HG03439 (cell line): ENCODE measurements at regions not wholly inside any gene's neighbourhood (a gene's known extent, or its start where the extent isn't known, plus 50 kb on each side); places are given as distances from the start of the nearest gene placed in this dataset.

Experiments
- ATAC-seq: cut with Tn5 transposase; IDR thresholded peaks from one replicate; pipeline ENCODE4 v1.9.1; 2021; ENCODE audit warnings: mild to moderate bottlenecking, moderate library complexity; ENCODE audit not compliant: unreplicated experiment

DNA sequence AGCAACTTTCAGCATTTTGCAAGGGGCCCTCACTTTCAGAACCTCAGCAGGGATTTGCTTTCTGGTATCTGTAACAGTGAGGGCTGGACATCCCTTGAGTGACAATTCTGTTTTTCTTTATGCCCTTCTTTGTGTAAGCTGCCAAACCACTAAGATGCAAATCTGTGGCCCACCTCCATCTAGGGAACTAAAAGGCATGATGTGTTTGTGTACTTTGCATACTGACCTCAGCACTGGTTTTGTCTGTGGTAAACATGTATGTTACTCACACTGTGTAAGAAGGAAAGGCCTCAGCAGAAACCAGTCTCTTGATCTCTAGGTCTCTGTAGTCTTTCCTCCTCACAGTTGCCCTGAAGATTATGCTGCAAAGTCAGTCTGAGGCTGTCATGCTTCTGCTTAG is 396.6 kb upstream of the DYNLRB2 start:
- ATAC-seq: peak; percentile 99

DNA sequence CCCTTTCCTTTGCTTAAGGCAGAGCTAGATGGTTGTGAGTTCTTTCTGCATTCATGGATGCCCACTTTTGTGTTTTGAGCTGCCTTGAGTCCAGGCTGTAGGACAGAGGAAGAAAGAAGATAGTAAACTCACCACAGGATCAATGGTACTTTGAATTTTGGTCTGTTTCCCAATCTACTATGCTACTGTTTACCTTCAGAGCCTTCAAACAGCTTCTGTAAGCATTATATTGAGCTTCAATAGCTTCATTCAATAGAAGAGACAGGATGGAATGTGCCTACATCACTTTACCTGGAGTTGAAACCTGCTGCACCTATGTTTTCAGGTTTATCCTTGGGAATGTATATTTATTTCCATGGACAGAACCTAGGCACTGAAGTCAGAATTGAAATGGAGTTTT is 397.9 kb upstream of the DYNLRB2 start:
- no peak for ATAC-seq

DNA sequence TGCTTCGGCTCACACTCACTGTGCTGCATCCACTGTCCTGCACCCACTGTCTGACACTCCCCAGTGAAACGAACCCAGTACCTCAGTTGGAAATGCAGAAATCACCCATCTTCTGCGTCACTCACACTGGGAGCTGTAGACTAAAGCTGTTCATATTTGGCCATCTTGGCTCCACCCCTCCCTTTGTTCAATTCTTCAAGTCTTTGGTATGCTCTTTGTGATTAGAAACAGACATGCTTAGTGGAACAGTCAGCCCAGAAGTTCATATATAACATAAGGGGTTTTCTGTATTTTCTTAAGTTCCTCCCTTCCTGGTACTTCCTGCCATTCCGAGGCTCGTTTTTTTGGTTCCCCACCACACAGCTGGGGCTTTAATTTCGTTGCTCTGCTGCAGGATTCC is 398.5 kb upstream of the DYNLRB2 start:
- no peak for ATAC-seq

DNA sequence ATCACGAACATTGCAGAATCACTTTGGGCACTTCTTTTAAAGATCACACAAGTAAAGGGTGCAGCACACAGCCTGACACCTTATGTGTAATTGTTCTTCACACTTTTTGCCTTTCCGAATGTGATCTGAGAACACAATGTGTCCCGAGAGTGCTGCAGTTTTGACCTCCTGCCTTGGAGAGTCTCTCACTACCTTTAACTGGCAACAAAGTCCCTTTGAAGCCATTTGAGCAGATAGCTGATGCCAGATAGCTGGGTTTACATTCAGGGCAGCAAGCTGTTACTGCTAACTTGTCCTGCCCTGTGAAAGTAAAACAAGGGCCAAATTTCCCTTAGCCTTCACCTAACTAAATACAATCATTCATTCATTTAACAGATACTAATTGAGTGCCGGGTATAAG is 411.0 kb upstream of the DYNLRB2 start:
- no peak for ATAC-seq

DNA sequence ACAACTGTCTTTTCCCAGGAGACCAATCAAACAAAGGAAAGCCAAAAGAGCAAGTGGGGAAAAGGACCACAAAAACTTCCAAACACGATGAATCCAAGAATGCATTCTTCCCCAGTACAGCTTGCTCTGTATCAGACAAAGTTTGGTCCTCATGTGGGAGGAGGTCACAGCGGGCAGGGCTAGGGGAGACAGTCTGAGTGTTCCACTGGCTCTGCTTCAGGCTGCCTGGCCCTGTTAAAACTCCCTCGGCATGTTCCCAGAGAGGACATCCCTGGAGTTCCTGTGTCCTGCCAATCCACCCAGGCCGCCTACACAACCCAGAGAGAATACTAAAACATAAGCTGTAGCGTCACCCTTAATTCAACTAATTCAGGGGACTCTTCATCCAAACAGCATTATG is 415.1 kb upstream of the DYNLRB2 start:
- no peak for ATAC-seq

DNA sequence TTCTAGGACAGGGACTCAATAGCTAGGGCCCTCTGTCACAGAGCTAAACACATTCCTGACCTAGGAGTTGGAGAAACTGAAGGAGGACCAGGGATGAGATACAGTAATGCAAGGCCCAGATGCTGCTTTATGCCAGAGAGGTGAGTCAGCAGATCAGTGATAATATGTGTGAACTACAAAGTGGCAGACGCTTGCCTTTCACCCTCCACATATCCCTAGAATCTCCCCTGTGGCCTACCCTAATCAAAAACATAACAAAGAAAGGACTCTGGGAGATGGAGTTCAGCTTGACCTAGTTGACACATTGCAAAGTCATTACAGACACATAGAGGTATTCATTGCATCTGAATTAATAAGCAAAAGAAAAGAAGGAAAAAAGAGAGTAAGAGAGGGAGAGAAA is 417.6 kb upstream of the DYNLRB2 start:
- no peak for ATAC-seq

DNA sequence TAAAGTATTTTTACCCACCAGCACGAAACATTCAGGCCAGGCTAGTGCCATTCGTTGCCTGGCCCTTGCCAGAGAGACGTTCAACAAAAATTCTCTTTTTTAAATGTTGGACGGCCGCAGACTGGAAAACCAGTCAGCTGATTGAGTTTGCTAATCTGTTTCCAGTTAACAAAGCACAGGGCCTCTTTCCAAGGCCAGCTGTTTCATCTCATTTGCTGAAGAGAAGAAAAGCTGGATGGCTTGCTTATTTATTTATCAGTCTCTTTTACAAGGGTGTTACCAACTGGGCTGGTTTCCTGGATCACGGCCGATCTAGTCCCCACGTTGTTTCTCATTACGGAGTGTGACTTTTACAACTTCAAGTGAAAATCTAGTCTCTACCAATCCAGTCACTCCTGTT is 418.7 kb upstream of the DYNLRB2 start:
- no peak for ATAC-seq

DNA sequence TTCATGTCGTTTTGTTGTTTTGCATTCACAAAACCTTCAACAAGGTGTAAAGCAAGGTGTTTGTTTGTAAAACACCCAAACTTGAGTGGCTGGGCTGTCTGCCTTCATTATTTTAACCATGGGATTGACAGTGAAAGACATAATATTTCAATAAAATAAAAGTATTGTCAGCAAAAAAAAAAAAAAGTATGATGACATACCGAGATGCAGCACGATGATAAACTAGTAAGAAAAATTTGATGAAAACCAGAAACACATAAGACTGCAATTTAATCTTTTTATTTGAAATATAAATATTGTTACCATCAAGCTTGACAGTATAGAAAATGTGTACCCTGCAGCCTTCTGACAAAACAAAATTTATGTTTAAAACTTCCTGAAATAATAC is 419.3 kb upstream of the DYNLRB2 start:
- no peak for ATAC-seq

DNA sequence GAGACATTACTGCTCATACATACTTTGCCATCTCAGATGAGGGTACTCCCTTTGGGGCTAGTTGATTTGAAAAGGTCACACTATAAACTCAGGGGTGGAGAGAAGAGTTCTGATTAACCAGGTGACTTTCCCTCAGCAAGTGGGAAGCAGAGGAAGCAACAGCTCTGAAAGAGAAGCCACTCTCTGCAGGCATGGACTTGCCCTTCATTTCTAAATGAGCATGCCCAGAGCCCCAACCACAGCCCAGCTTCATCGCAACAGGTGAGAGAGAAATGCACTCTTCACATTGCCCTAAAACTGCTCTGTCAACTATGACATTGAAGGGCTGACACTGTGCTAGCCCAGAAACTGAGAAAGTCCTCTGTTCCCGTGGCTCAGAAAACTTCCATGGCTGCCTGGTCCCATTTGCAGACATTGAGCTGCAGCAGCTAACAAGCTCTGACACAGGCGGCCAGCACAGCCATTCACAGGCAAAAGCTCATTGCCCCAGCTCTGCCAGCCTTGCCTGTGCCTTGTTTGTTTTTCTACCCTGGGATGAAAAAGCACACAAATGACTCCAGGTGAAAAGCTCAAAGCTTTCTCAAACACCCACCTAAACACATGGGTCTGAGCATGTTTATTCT is 419.8 kb upstream of the DYNLRB2 start:
- ATAC-seq: no peak

DNA sequence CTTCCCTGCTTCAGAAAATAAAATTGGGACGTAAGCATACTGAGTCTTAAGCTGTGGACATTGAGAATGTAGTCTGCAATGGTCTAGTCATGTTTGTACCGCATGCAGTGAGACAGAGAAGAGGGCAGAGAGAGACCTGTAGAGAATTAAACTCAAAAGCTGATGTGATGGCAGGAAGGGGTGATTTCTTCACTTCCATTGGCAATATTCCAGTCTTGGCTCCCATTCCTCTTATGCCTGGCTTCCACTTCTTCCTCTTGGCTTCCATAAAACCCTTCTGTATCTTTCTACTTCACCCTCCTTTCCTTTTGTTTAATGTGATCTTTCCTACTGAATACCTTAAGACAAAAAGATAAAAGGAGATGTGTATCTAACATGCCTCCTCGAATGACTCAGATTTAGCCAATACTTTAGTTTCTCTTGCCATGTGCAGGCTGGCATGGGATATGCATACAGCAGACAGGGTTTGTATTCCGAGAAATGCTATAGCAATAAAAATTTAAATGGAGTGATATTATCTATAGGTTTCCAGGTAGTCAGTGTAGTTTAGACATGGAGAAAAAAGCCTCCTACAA is 423.1 kb upstream of the DYNLRB2 start:
- ATAC-seq: no peak

DNA sequence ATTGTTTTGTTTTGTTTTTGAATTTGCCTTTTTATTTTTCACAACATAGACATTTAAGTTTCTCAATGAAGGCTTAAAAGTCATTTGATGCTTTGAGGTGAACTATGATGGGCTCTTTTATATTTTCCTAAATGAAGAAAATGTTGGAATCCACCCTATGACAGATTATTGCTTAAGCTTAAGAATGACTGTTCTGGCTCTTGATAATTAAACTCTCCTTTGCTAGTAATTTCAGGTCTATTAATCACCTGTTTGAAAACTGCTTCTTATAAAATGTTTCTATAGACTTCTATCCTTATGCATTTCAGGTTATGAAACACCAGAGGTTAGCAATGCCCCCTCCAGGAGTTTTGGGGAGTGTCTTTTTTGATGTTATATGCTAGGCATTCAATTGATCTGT is 424.1 kb upstream of the DYNLRB2 start:
- no peak for ATAC-seq

DNA sequence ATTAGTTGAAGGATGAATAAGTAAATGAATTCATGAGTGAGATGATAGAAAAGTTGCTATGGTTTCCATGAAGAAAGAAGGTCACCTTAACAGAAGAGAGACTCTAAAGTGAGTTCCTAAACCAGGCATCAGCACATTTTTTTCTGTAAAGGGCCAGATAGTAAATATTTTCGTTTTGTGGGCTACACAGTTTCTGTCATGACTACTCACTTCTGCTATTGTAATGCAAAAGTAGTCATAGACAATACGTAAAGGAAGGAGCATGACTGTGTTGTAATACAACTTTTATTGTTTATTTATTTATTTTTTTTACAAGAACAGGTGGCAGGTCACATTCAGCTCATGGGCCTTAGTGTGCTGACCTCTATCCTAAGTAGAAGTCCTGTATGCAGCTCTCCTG is 426.1 kb upstream of the DYNLRB2 start:
- no peak for ATAC-seq

DNA sequence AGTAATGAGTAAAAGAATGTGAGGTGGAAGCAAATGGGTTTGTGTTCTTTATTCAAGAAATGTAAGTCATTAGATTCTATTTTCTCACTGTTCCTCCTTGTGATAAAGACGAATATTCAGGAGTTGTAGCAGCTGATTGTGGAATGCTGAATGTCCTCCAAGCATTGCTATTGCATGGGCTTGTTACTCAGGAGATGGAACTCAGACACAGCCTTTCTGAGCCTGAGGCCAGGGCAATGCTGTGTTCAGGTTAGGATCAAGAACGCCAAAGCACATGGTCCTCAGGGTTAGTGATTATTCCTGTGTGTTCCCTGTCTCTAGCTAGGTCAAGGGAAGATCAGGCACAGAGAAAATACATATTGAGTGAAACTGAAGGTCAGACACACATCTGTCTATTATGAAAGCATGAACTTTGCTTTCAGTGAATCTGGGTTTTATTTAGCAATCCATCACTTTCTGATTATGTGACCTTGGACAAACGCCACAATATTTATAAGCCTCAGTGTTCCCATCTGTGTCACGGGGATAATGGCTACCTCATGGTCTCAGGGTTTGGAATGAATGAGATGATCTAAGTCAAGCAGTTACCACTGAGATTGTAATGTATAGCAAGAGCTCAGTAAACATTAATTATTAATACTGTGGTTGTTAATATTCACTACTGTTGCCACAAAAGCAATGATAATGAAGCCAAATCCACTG is 426.8 kb upstream of the DYNLRB2 start:
- no peak for ATAC-seq

DNA sequence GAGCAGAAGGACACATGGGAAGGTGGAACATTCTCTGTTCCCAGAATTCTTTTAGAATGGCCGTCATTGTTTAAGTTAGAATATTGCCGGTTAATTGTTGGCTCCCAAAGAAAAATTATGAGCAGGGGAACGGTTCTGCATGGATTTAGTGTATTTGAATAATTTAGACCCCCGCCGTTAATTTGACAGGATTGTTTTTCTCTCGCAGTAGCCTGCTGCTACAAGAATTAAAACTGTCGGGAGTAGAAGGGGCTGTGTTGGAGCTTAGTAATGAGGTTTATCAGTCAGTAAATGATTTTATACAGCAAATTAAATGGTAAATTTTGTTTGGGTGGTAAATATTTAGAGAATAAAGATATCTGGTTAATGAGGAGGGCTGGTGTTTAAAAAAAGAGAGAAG is 431.2 kb upstream of the DYNLRB2 start:
- no peak for ATAC-seq

DNA sequence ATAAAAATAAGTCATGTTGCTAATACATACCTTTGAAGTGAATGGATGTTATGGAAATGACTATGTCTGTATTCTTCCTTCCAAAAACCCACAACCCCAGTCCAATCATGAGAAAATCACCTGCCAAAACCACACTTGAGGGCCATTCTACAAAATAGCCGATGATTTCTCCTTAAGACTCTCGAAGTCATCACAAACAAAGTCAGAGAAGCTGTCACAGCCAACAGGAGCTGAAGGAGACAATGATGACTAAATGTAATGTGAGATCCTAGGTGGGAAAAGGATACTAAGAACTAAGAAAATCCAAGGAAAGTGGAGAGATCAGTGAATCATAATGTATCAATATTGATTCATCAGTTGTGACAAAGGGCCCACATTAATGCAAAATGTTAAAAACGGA is 432.9 kb upstream of the DYNLRB2 start:
- ATAC-seq: no peak

DNA sequence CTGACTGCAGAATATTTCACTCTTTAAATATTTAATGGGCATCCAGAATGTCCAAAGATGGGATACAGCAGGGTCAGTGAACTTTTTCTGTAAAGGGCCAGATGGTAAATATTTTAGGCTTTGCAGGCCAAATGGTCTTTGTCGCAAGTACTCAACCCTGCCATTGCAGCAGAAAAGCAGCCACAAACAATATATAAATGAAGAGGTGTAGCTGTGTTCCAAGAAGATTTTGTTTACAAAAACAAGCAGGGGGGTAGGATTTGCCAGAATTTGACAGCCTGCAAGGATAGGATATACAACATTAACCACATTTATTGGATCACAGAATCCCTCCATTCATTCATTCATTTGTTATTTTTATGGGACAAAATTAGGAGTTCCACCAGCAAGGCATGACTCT is 435.0 kb upstream of the DYNLRB2 start:
- no peak for ATAC-seq

DNA sequence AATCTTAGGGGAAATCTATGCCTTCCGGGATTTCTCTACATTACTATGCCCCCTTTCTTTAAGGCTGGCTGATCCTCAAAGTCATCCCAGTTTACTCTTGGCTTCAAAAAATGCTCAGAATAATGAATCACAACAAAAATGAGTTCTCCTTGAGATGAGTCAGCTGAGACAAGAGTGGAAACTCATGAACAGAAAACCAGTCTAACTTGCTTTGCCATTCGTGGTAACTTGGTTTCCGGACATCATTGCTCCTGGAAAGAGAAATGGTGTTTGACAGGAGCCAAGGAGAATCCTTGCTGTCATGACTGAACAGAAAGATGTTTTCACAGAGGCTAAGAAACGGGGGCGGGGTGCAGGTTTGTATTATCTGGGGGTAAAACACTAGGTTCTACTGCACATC is 435.6 kb upstream of the DYNLRB2 start:
- ATAC-seq: no peak

DNA sequence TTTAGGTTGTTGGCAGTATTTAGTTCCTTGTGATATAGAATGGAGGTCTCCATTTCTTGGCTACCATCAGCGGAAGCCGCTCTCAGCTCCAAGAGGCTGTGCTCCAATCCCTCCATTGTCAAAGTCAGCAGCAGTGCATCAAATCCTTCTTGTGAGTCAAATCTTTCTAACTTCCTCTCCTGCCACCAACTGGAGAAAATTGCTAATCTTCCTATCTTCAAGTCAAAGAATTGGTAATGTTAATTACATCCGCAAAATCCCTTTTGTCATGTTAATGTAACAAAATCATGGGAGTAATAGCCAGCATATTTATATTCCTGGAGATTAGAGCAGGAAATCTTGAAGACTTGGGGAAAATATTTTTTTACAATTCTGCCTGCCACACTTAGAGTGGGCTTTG is 436.4 kb upstream of the DYNLRB2 start:
- ATAC-seq: no peak

DNA sequence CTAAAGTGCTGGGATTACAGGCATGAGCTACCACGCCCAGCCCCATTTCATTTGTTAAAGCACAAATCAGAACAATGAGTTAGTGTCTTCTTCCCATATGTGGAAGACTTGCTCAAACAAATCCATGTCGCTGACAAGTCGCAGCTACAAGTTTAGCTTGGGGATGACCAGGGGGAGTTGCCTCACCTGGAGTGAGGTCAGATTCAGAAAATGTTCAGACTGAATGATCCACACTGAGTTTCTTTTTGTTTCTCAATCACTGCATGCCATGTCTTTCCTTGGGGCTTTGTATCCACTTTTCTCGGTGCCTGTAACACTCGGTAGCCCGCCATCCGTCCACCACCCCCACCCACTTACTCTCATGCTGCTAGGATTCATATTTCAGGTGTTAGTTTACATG is 437.3 kb upstream of the DYNLRB2 start:
- no peak for ATAC-seq

DNA sequence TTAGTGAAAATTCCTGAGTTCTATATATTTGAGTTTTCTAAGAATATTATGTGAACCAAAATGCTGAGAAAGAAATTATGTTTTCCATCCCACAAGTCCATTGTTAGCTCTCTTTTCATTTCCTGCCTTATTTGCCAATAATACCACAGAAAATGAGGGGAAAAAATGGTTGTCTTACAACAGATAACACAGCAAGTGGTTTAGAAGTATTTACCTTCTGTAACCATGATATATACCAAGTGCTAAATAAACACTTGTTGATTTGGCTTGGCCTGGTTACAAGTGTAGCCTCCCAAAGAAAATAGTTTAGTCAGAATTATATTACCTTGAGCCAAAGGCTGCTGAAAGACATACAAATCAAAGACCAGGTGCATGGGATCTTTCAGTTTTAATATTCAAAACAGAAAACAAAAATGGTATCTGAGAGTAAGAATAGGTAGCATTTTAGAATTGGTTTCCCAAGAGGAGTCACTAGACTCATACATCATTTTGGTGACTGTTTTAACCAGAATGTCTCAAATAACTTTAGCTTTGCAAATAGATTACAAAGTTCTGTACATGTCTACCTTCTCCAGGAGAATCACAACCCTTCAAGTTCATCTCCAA is 439.8 kb upstream of the DYNLRB2 start:
- no peak for ATAC-seq

DNA sequence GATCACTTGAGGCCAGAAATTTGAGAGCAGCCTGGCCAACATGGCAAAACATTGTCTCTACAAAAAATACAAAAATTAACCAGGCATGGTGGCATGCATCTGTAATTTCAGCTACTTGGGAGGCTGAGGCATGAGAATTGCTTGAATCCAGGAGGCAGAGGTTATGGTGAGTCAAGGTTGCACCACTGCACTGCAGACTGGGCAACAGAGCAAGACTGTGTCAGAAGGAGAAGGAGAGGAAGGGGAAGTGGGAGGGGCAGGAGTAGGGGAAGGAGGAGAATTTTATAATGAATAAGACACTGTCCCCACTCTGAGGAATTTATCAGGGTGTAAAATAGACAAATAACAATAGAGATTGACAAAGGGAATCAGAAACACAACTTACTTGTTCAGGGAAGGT is 440.6 kb upstream of the DYNLRB2 start:
- no peak for ATAC-seq

DNA sequence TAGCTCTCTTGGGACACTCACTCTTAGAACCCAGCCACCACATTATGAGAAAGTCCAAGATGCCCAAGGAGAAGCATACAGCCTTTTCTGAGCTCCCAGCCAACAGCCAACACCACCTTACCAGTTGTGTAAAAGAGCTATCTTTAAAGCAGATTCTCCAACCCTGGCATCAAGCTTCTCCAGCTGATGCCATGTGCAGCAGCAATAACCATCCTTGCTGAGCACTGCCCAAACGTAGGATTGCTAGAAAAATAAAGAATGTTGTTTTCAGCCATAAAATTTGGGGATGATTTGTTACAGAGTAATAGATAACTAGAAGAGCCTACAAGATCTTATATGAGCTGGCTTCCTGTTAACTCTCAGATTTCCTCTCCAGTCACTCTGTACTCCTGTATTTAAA is 443.7 kb upstream of the DYNLRB2 start:
- ATAC-seq: no peak
